GM12873 (cell line): ENCODE measurements at regions not wholly inside any gene's neighbourhood (a gene's known extent, or its start where the extent isn't known, plus 50 kb on each side); places are given as distances from the start of the nearest gene placed in this dataset.

Experiments
- TF ChIP-seq, protein P1 (sequence below): IDR thresholded peaks from 2 replicates; pipeline ENCODE4 v1.5.1; 2012; ENCODE audit warnings: low read depth, mild to moderate bottlenecking, moderate library complexity, low read length, control low read depth; ENCODE audit not compliant: insufficient read depth; ENCODE audit errors: missing control alignments

DNA sequence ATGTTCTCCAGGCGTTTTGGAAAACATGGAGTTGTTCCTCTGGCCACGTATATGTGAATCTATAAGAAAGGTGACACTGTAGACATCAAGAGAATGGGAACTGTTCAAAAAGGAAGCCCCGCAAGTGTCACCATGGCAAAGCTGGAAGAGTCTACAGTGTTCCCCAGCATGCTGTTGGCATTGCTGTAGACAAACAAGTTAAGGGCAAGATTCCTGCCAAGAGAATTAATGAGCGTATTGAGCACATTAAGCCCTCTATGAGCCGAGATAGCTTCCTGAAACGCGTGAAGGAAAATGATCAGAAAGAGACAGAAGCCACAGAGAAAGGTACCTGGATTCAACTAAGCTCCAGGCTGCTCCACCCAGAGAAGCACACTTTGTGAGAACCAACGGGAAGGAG lies 92.5 kb upstream of the EIF5 start:
- TF ChIP-seq, protein P1, sequence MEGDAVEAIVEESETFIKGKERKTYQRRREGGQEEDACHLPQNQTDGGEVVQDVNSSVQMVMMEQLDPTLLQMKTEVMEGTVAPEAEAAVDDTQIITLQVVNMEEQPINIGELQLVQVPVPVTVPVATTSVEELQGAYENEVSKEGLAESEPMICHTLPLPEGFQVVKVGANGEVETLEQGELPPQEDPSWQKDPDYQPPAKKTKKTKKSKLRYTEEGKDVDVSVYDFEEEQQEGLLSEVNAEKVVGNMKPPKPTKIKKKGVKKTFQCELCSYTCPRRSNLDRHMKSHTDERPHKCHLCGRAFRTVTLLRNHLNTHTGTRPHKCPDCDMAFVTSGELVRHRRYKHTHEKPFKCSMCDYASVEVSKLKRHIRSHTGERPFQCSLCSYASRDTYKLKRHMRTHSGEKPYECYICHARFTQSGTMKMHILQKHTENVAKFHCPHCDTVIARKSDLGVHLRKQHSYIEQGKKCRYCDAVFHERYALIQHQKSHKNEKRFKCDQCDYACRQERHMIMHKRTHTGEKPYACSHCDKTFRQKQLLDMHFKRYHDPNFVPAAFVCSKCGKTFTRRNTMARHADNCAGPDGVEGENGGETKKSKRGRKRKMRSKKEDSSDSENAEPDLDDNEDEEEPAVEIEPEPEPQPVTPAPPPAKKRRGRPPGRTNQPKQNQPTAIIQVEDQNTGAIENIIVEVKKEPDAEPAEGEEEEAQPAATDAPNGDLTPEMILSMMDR, result no peak

DNA sequence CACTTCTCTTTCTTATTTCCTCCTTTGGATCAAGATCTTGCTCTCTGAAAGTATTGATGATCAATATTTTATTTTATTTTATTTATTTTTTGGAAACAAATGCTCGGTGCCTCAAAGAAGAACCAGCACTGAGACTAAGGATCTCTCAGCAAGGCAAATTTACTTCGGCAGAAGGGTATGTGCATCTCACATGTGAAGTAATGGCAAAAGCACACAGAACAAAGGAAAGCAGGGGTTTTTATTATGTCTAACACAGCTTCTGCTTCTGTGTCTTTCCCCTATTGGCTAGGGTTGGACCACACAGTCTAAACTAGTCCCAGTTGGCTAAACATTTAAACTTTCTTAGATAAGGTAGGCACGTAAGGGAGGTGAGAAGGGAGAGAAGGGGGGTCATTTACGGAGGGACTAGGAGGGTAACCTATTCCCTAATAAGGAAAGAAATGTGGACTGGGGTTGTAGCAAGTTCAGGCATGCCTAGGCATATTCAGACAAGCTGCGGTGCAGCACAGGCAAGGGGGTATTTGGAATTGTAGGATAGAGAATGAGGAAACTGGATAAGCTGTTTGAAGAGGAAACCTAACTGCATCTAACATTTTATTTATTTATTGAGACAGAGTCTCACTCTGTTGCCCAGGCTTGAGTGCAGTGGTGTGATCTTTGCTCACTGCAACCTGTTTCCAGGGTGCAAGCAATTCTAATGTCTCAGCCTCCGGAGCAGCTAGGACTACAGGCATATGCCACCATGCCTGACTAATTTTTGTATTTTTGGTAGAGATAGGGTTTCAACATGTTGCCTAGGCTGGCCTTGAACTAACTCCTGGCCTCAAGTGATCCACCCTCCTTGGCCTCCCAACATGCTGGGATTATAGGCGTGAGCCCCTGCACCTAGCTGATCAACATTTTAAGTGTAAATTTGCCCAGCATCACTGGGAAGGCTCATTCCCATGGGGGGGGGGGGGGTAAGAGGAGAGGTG lies 90.0 kb upstream of the EIF5 start:
- TF ChIP-seq, protein P1, result no peak

DNA sequence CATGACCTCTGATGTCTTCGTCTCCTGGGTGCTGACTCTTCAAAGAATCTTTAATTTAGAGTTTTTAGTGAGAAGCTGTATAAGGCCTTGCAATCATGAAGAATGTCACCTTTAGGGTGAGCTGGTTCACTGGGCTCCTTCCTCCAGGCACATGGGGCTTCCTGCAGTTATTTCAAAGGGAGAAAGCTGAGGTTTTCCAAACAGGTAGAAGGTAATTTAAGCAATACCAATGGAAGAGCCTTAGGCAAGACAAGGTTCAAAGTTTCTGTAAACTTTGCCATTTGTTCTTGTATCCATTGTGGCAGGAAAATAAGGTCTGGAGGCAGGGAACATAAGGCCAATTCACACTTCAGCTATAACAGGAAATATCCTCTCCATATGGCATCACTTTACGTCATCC lies 88.0 kb upstream of the EIF5 start:
- TF ChIP-seq, protein P1, result no peak

DNA sequence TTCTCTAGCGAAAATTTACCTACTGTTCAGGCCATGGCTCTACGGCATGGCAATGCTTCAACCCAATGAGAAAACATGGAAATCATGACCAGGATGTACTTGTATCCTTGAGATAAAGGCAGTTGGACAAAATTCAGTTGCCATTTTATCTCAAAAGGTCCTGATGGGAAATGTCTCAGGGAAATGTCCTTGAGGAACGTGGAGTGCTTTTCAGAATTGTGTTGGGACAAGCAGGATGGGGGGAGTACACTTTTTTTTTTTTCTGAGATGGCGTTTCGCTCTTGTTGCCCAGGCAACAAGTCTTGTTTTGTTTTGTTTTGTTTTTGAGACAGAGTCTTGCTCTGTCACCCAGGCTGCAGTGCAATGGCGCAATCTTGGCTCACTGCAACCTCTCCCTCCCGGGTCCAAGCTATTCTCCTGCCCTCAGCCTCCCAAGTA lies 86.8 kb upstream of the EIF5 start:
- TF ChIP-seq, protein P1, result no peak

DNA sequence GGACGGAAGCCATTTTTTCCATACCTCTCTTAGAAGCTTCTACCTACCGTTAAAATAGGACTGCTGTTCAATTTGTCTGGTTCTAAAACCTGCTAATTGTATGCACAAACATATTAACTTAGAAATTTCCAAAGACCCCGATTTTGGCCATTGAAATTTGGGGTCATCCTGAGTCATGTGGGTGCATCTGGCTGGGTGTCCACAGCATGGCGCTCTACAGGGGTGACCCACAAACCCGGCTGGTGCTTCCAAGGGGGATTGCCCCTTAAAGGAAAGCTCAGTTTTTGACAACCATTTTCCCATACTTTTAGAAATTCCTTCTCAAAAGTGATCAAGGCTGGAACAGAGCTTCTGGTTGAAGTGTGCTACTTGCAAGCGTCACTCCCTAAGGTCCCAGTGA lies 83.9 kb upstream of the EIF5 start:
- TF ChIP-seq, protein P1, result no peak

DNA sequence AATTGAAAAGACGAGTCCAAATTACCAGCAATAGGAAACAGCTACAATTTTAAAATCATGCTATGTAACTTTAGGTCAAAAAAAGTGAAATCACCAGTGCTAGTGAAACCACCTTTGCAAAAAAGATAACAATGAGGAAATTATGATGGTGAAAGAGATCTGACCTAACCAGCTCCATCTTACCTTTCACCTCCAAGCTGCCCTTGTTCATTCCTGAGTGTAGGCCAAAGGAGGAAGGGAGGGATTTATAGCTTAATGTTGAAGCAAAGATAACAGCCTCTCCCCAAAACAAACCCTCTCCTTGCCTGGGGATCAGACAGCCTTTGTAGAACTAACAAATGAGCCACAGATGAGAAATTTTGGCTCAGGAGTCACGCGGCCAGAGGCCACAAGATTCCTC lies 83.2 kb upstream of the EIF5 start:
- TF ChIP-seq, protein P1, result no peak

DNA sequence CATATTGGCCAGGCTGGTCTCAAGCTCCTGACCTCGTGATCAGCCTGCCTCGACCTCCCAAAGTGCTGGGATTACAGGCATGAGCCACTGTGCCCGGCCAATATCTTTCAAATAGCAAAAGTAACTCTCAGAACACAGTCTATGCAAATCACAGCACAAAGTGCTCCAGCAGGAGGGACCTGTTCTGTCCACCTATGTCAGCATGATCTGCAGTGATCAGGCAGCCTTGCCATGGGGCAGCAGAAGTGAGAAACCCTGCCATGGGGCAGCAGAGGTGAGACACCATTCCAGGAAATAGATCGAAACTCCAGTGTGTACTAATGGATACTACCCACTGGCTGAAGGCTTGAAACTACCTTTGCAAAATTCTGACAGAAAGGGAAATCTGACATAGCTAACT lies 78.5 kb upstream of the EIF5 start:
- TF ChIP-seq, protein P1, result no peak
